Bronchial epithelial cell (primary cell): ENCODE measurements at regions not wholly inside any gene's neighbourhood (a gene's known extent, or its start where the extent isn't known, plus 50 kb on each side); places are given as distances from the start of the nearest gene placed in this dataset.

Experiments
- DNase-seq: peaks from one replicate; pipeline ENCODE4 v3.0.0-alpha.2; 2010; ENCODE audit warnings: low read depth
- FAIRE-seq: peaks from 2 replicates; lab custom pipeline; 2011; peaks lifted over from hg19 to GRCh38; lab: Jason Lieb, UNC
- H3K27me3 ChIP-seq: 2 replicates; pipeline ENCODE4 v1.5.1; 2011; ENCODE audit warnings: low read length; ENCODE audit not compliant: control insufficient read depth, insufficient read depth
- H3K36me3 ChIP-seq: 2 replicates; pipeline ENCODE4 v1.5.1; 2011; ENCODE audit warnings: low read length; ENCODE audit not compliant: control insufficient read depth, insufficient read depth
- H3K4me3 ChIP-seq: 2 replicates; pipeline ENCODE4 v1.5.1; 2011; ENCODE audit warnings: mild to moderate bottlenecking, low read depth, low read length, control low read depth
- CTCF ChIP-seq: IDR thresholded peaks from 2 replicates; pipeline ENCODE4 v1.5.1; 2011; ENCODE audit warnings: mild to moderate bottlenecking, moderate library complexity, low read length, control low read depth, inconsistent platforms; ENCODE audit not compliant: insufficient read depth, severe bottlenecking

GRCh38 chrX:148134578-148134977, 153.4 kb downstream of the FMR1NB start:
- H3K27me3 ChIP-seq: no peaks in the 10 kb centered on the region
- TF ChIP-seq CTCF: no peak
- H3K36me3 ChIP-seq: no peaks in the 10 kb centered on the region
- DNase-seq (no peak), FAIRE-seq (no peak)
- no peak overlapping the region for H3K4me3 ChIP-seq

GRCh38 chrX:148135738-148136137, 154.6 kb downstream of the FMR1NB start:
- TF ChIP-seq CTCF: no peak
- H3K27me3 ChIP-seq: no peaks in the 10 kb centered on the region
- no peak overlapping the region for H3K4me3 ChIP-seq
- no peaks in the 10 kb centered on the region for H3K36me3 ChIP-seq
- no peak for FAIRE-seq
- peak; percentile 75 for DNase-seq

- no peak for DNase-seq
- FAIRE-seq: no peak
- TF ChIP-seq CTCF: no peak
- Histone ChIP-seq H3K4me3 (no peak overlapping the region), H3K27me3 (no peaks in the 10 kb centered on the region), H3K36me3 (no peaks in the 10 kb centered on the region)
Observed at GRCh38 chrX:148146121-148146520, 165.0 kb downstream of the FMR1NB start.

GRCh38 chrX:148156986-148157385, 175.8 kb downstream of the FMR1NB start:
- H3K27me3 ChIP-seq: no peaks in the 10 kb centered on the region

GRCh38 chrX:148159796-148160195, 178.7 kb downstream of the FMR1NB start:
- no peaks in the 10 kb centered on the region for H3K36me3 ChIP-seq
- TF ChIP-seq CTCF: no peak
- no peaks in the 10 kb centered on the region for H3K27me3 ChIP-seq
- DNase-seq (no peak), FAIRE-seq (no peak)
- no peak overlapping the region for H3K4me3 ChIP-seq

More at GRCh38 chrX:148156986-148157385, 175.8 kb downstream of the FMR1NB start:
- DNase-seq (no peak), FAIRE-seq (no peak)
- no peak overlapping the region for H3K4me3 ChIP-seq
- H3K36me3 ChIP-seq: no peaks in the 10 kb centered on the region
- no peak for TF ChIP-seq CTCF

- no peaks in the 10 kb centered on the region for H3K27me3 ChIP-seq
- H3K4me3 ChIP-seq: no peak overlapping the region
- no peak for TF ChIP-seq CTCF
- no peak for DNase-seq
- FAIRE-seq: no peak
- H3K36me3 ChIP-seq: no peaks in the 10 kb centered on the region
Observed at GRCh38 chrX:148161701-148162100, 180.6 kb downstream of the FMR1NB start.
